Neuronal stem cell (in vitro differentiated cells): ENCODE measurements at regions not wholly inside any gene's neighbourhood (a gene's known extent, or its start where the extent isn't known, plus 50 kb on each side); places are given as distances from the start of the nearest gene placed in this dataset.

Experiments
- DNase-seq: peaks from one replicate; pipeline ENCODE4 v3.0.0-alpha.2; 2013; ENCODE audit warnings: low spot score
- H2AFZ ChIP-seq: one replicate; pipeline ENCODE4 v1.6.1; 2013; ENCODE audit warnings: mild to moderate bottlenecking, low read length, inconsistent platforms
- H2AK5ac ChIP-seq: 2 replicates; pipeline ENCODE4 v1.6.1; 2013; ENCODE audit warnings: low read depth, mild to moderate bottlenecking, inconsistent platforms, low read length, moderate library complexity, mixed read lengths
- H2BK120ac ChIP-seq: 2 replicates; pipeline ENCODE4 v1.6.1; 2013; ENCODE audit warnings: low read depth, mild to moderate bottlenecking, inconsistent platforms, low read length, moderate library complexity, mixed read lengths
- H2BK12ac ChIP-seq: one replicate; pipeline ENCODE4 v1.6.1; 2013; ENCODE audit warnings: low read length, inconsistent platforms
- H2BK15ac ChIP-seq: 2 replicates; pipeline ENCODE4 v1.6.1; 2013; ENCODE audit warnings: mild to moderate bottlenecking, low read length, inconsistent platforms, mixed read lengths
- H2BK5ac ChIP-seq: one replicate; pipeline ENCODE4 v1.6.1; 2013; ENCODE audit warnings: inconsistent platforms, mild to moderate bottlenecking, low read length, moderate library complexity
- H3K14ac ChIP-seq: one replicate; pipeline ENCODE4 v1.6.1; 2013; ENCODE audit warnings: low read length, inconsistent platforms
- H3K18ac ChIP-seq: 2 replicates; pipeline ENCODE4 v1.6.1; 2013; ENCODE audit warnings: low read length, inconsistent platforms
- H3K23ac ChIP-seq: 2 replicates; pipeline ENCODE4 v1.6.1; 2013; ENCODE audit warnings: low read depth, mild to moderate bottlenecking, mixed read lengths, low read length, inconsistent platforms; ENCODE audit not compliant: poor library complexity
- H3K27ac ChIP-seq: replicated peaks from 3 replicates; pipeline ENCODE4 v1.5.1; 2013; ENCODE audit warnings: low read length, inconsistent platforms
- H3K27me3 ChIP-seq, 3 experiments: 2 replicates each; pipeline ENCODE4 v1.6.1; 2013; ENCODE audit warnings: low read length in 3 of 3, mild to moderate bottlenecking in 2 of 3, inconsistent platforms in 1 of 3, low read depth in 1 of 3, mixed read lengths in 1 of 3, moderate library complexity in 1 of 3; ENCODE audit not compliant: control insufficient read depth in 3 of 3, insufficient read depth in 3 of 3
- H3K36me3 ChIP-seq, 2 donors: replicated peaks in 1 of 2; 2 replicates each; pipeline ENCODE4 v1.6.1; 2013; ENCODE audit warnings: low read length in 2 of 2; ENCODE audit not compliant: control insufficient read depth in 2 of 2, insufficient read depth in 2 of 2
- H3K4ac ChIP-seq: 2 replicates; pipeline ENCODE4 v1.6.1; 2013; ENCODE audit warnings: inconsistent platforms, mild to moderate bottlenecking, low read length, moderate library complexity
- H3K4me1 ChIP-seq, 2 donors: 1 replicate in 1 of 2; 2 replicates in 1 of 2; pipeline ENCODE4 v1.6.1; 2013; ENCODE audit warnings: low read length in 2 of 2, low read depth in 1 of 2; ENCODE audit not compliant: control insufficient read depth in 2 of 2, insufficient read depth in 1 of 2
- H3K4me2 ChIP-seq: one replicate; pipeline ENCODE4 v1.6.1; 2013; ENCODE audit warnings: mild to moderate bottlenecking, low read length, inconsistent platforms; ENCODE audit not compliant: insufficient read depth, poor library complexity, severe bottlenecking
- H3K4me3 ChIP-seq, 2 donors: 2 replicates each; pipeline ENCODE4 v1.5.1; 2013; ENCODE audit warnings: low read length in 2 of 2, mild to moderate bottlenecking in 2 of 2, inconsistent platforms in 1 of 2, moderate library complexity in 1 of 2
- H3K79me1 ChIP-seq: one replicate; pipeline ENCODE4 v1.6.1; 2013; ENCODE audit warnings: low read depth, mild to moderate bottlenecking, inconsistent platforms, low read length, moderate library complexity
- H3K9ac ChIP-seq: one replicate; pipeline ENCODE4 v1.6.1; 2013; ENCODE audit warnings: mild to moderate bottlenecking, low read depth, low read length, inconsistent platforms; ENCODE audit not compliant: poor library complexity
- H3K9me3 ChIP-seq, 2 donors: replicated peaks in 1 of 2; 2 replicates each; pipeline versions ENCODE3 to v1.6.1; 2013; ENCODE audit warnings: low read length in 2 of 2, mild to moderate bottlenecking in 2 of 2, inconsistent platforms in 1 of 2, low read depth in 1 of 2, mixed read lengths in 1 of 2, moderate library complexity in 1 of 2; ENCODE audit not compliant: control insufficient read depth in 2 of 2, insufficient read depth in 1 of 2
- H4K8ac ChIP-seq: one replicate; pipeline ENCODE4 v1.6.1; 2013; ENCODE audit warnings: low read depth, mild to moderate bottlenecking, inconsistent platforms, low read length, moderate library complexity
- H4K91ac ChIP-seq: one replicate; pipeline ENCODE4 v1.6.1; 2013; ENCODE audit warnings: low read length, low read depth, mild to moderate bottlenecking, inconsistent platforms; ENCODE audit not compliant: poor library complexity
- WGBS, 2 donors: extraction: QIAGEN DNeasy Blood & Tissue Kit; methylation state at CpG; one replicate each; pipeline ENCODE4 v1.1.7; 2013; ENCODE audit warnings: missing lambda C conversion rate in 2 of 2, mixed read lengths in 1 of 2; ENCODE audit not compliant: insufficient read length in 2 of 2, insufficient replicate concordance in 1 of 2; ENCODE audit errors: extremely low coverage in 2 of 2; 5-methylcytosine and 5-hydroxymethylcytosine counted together

DNA sequence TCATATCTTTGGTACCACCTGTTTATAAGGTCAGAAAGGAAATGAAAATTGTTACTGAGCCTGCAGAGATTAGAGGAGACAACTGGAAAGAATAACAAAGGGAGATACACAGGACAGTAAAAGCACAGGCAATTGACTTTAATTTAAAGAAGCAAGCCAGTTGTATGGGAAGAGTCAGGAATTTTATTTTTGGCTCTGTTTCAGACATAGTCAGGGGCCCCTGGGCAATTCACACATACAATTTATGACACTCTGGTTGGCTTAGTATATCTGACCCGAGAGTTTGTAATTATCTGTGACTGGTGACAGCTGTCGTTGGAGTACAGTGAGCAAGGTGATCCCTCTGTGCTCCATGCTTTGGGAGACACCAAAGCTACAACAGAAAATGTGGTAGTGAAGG is 591.9 kb upstream of the NECTIN3 start:
- Histone ChIP-seq H3K14ac (no peak overlapping the region), H3K4ac (no peak overlapping the region), H3K9ac (no peak overlapping the region), H3K4me1 (no peaks in the 10 kb centered on the region), H2BK5ac (no peak overlapping the region), H3K27me3 (no peaks in the 10 kb centered on the region), H3K4me3 (no peak overlapping the region), H3K23ac (no peak overlapping the region), H2AK5ac (no peak overlapping the region), H3K36me3 (no peaks in the 10 kb centered on the region), H2BK12ac (no peak overlapping the region), H4K91ac (no peak overlapping the region), H2BK15ac (no peak overlapping the region), H4K8ac (no peak overlapping the region), H2AFZ (no peak overlapping the region), H3K9me3 (peaks cover 0 to 5% of the 10 kb centered on the region in 2 donors), H3K27ac (no peak overlapping the region), H2BK120ac (no peak overlapping the region), H3K4me2 (no peak overlapping the region), H3K79me1 (no peaks in the 10 kb centered on the region), H3K18ac (no peak overlapping the region)
- no CpG with 5 or more reads among the region's 2 CpGs for WGBS, 2 donors
- no peak for DNase-seq

GRCh38 chr3:110485389-110485788 is 586.2 kb upstream of the NECTIN3 start:
- Histone ChIP-seq H4K91ac (no peak overlapping the region), H3K79me1 (no peaks in the 10 kb centered on the region), H3K9me3 (peaks cover 9 to 16% of the 10 kb centered on the region in 2 donors), H3K4ac (no peak overlapping the region), H2AK5ac (no peak overlapping the region), H3K4me3 (no peak overlapping the region), H3K4me2 (no peak overlapping the region), H3K18ac (no peak overlapping the region), H2BK120ac (no peak overlapping the region), H3K4me1 (no peaks in the 10 kb centered on the region), H3K14ac (no peak overlapping the region), H4K8ac (no peak overlapping the region), H3K23ac (no peak overlapping the region), H3K36me3 (no peaks in the 10 kb centered on the region), H2BK15ac (no peak overlapping the region), H2BK12ac (no peak overlapping the region), H2AFZ (no peak overlapping the region), H3K27me3 (no peaks in the 10 kb centered on the region), H3K27ac (no peak overlapping the region), H3K9ac (no peak overlapping the region), H2BK5ac (no peak overlapping the region)
- no peak for DNase-seq
- no CpG with 5 or more reads among the region's 2 CpGs for WGBS, 2 donors

- Histone ChIP-seq H2AFZ (no peak overlapping the region), H3K14ac (no peak overlapping the region), H3K36me3 (no peaks in the 10 kb centered on the region), H2BK5ac (no peak overlapping the region), H2BK12ac (no peak overlapping the region), H2BK15ac (no peak overlapping the region), H3K79me1 (no peaks in the 10 kb centered on the region), H3K4ac (no peak overlapping the region), H3K27ac (no peak overlapping the region), H3K4me3 (no peak overlapping the region), H3K4me1 (no peaks in the 10 kb centered on the region), H3K9ac (no peak overlapping the region), H3K18ac (no peak overlapping the region), H3K27me3 (no peaks in the 10 kb centered on the region), H4K91ac (no peak overlapping the region), H4K8ac (no peak overlapping the region), H3K23ac (no peak overlapping the region), H3K4me2 (no peak overlapping the region), H3K9me3 (peaks cover 9 to 12% of the 10 kb centered on the region in 2 donors), H2BK120ac (no peak overlapping the region), H2AK5ac (no peak overlapping the region)
- DNase-seq = no peak
- WGBS, 2 donors = no CpG with 5 or more reads among the region's 1 CpG
Observed at GRCh38 chr3:110487840-110488239, 583.8 kb upstream of the NECTIN3 start.

DNA sequence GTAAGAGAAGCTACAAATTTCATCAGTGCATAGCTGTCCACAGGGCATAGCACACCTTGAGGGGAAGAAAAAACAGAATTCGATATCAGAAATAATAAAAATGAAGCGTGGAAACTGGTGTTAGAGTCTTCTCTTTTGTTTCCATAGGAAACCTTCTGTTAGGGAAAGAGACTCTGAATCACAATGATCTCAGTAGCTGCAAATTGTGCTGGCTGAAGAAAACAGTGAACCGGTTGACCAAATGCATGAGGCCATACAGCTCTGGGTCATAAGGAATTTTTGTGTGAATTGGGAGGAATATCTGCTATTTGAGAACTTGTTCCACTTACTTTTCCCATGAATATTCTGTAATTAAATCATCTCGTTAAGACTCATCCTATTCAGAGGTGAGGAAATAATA is 580.2 kb upstream of the NECTIN3 start:
- H3K4me1 ChIP-seq = no peaks in the 10 kb centered on the region
- H2BK12ac ChIP-seq = no peak overlapping the region
- H4K91ac ChIP-seq = no peak overlapping the region
- H3K14ac ChIP-seq = no peak overlapping the region
- no peak overlapping the region for H3K4ac ChIP-seq
- H2AK5ac ChIP-seq = no peak overlapping the region
- H3K9me3 ChIP-seq = peaks cover 9 to 11% of the 10 kb centered on the region in 2 donors
- no peak overlapping the region for H3K27ac ChIP-seq
- H3K79me1 ChIP-seq = no peaks in the 10 kb centered on the region
- H2BK15ac ChIP-seq = no peak overlapping the region
- H2BK5ac ChIP-seq = no peak overlapping the region
- H3K23ac ChIP-seq = no peak overlapping the region
- peak overlapping the region; percentile 40 for H2AFZ ChIP-seq
- no peak overlapping the region for H3K4me3 ChIP-seq
- WGBS, 2 donors = no CpG with 5 or more reads among the region's 4 CpGs
- no peak overlapping the region for H3K9ac ChIP-seq
- H2BK120ac ChIP-seq = no peak overlapping the region
- H4K8ac ChIP-seq = no peak overlapping the region
- H3K27me3 ChIP-seq = no peaks in the 10 kb centered on the region
- no peak overlapping the region for H3K18ac ChIP-seq
- H3K36me3 ChIP-seq = no peaks in the 10 kb centered on the region
- no peak for DNase-seq
- H3K4me2 ChIP-seq = no peak overlapping the region
